Inferior parietal cortex (tissue), 1 donor: ENCODE measurements at regions not wholly inside any gene's neighbourhood (a gene's known extent, or its start where the extent isn't known, plus 50 kb on each side); places are given as distances from the start of the nearest gene placed in this dataset.

Experiments used
- DNase-seq: peaks from one replicate; pipeline ENCODE4 v3.0.0-alpha.2; 2016; ENCODE audit errors: extremely low spot score

DNA sequence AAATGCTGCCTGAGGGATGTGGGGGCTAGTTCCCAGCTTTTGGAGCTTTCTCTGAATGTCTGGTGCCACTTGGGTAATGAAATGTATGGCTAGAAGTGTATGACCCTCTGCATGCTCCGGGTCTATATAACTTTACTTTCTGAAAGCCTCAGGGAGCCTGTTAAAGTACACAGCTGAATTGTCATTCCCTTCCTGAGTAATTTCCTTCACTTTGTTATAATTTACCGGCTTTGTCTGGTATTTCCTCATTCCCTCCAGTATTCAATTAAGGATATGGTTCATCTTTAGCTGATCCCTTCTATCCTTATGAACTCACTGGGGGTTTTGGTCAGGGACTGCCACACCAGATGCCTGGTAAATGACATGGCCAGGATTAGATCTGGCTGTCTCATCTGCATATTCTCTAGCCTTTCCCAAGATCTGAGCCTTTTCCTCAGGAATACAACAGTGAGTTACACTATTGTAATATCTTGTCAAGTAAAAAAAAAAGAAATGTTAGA lies 620.3 kb downstream of the ZPLD1 start:
- no peak for DNase-seq

DNA sequence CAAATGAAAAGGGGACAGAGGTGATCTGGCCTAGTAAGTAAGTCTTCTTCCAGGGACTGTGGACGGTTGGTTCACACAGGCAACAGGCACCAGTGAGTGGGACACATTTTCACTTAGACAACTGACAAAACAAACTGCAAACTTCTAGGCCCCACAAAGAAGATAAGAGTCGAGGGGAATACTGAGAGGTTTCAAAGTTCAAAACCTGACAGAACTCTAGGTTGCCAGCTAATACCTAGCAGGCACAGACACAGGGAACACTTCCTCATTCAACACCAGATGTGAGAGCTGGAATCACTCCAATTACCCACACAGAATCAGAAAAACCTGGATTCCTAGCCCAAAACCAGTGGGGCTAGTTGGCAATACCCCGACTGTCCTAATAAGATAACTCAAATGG lies 621.7 kb downstream of the ZPLD1 start:
- DNase-seq = no peak

DNA sequence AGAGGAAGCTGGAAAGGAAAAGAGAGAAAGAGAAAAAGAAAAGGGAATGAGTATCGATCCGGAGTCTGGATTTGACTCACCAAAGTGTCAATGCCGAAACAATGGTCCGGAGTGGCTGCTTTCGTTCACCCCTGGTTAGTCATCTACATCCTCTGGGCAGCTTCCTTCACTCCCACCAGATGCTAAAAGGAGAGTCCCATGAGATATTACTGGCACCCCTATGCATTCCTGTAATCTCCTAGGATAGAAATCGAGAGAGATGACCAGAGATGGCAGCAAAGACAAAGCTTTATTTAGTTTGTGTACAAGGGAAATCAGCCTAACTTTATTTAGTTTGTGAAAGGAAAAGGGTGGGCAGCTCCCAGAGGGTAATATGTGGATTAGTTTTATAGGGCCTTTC lies 622.2 kb downstream of the ZPLD1 start:
- DNase-seq = no peak

DNA sequence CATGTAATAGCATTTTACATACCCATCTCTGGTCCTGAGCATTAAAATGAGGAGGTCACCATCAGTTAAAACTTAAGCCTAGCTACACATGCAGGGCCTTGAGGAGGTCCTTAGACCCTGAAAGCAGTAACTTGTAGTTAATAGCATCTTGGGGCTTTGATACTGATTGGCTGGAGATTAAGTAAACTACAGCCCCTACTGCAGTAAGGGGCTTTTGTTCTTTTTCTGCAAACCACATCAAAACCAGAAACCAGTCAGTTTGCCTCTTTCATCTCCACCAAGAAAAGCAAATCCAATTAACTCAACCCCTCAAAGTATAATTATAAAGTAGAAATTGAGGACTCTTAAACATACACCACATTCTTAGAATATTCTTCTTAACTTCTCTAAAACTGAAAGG lies 622.7 kb downstream of the ZPLD1 start:
- DNase-seq = no peak

DNA sequence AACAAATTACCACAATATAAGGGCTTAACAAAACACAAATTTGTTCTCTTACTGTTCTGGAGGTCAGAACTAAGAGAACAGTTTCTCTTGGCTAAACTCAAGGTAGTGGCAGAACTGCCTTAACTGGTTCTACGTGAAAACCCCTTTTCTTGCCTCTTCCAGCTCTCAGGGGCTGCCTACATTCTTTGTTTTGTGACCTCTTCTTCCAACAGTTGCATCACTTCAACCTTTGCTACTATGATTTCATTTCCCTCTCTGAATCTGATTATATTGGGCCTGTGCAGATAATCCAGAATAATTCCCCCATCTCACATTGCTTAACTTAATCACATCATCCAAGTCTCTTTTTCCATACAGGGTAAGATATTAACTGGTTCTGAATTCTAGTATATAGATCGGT lies 624.6 kb downstream of the ZPLD1 start:
- DNase-seq = no peak

DNA sequence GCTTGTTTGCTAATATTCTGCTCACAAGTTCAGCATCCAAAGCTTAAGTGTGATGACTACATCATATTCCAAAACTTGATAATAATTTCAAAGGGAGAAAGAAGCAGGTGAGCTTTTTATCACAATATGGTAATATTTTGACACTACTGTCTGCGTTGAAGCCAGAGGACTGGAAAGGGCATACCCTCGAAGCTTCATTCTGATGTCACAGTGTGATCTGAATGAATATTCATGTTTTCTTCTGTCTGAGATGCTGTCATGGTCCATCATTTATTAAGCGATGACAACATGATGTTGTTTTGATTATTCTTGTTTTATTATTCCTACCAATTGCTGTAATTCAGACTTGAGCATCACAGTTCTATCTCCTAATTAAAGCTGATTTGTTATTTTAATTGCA lies 625.4 kb downstream of the ZPLD1 start:
- no peak for DNase-seq

DNA sequence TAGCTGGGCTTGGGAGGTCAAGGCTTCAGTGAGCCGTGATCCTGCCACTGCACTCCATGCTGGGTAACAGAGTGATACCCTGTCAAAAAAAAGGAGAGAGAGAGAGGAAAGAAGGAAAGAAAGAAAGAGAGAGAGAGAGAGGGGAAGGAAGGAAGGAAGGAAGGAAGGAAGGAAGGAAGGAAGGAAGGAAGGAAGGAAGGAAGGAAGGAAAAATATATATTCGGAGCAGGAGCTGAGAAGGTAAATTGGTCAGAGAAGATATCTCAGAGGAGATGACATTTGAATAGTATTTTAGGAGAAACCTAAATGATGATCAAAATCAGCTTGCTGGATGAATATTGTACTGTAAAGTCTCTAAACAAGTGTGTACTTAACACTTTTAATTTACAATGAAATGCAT lies 633.1 kb downstream of the ZPLD1 start:
- DNase-seq = no peak

DNA sequence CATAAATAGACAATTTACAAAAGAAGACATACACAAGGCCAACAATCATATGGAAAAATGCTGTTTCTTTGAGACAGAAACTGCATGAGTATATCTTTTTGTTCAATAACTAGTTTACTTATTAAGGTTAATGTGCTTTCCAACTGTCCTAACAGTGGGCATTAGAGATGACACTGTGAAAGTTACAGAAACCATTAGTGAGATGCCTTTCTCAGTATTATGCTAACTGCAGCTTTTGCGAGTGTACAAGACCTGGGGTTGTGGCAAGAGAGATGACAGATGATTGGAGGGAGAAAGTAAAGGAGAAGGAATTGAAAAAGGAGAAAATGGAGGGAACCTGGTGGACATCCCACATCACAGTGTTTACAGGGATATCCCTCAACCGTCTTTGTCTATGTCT lies 640.5 kb downstream of the ZPLD1 start:
- no peak for DNase-seq

DNA sequence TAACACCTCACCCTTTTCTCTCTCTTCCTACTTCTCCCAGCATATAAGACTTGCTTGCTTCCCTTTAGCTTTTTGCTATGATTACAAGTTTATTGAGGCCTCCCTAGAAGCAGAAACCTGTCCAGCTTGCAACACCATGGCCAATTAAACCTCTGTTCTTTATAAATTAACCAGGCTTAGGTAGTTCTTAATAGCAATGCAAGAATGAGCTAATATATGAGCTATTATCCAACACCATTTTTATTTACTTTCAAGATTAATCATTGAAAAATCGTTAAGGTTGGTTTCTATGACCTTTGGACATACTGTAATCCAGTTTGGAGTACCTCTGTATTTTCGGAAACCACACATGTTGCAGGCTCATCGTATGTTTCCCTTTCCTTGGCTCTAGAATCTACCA lies 643.1 kb downstream of the ZPLD1 start:
- no peak for DNase-seq

DNA sequence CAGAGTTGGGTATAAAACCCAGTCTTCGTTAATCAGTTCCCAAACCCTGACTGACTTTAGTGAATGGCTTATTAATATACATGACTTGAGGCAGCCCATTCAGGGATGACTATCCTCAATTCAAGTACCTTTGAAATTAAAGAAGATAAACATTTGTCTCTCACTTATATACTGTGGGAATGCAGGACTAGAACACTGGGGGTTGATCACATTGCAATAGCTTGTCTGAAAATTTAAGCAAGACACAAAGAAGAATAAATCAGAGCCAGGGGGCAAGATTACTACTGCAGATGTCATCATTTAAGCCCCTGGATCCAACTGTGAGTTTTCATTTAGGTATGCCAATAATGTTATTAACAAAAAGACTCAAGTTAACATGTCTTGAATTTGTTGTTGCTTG lies 647.7 kb downstream of the ZPLD1 start:
- DNase-seq = no peak

DNA sequence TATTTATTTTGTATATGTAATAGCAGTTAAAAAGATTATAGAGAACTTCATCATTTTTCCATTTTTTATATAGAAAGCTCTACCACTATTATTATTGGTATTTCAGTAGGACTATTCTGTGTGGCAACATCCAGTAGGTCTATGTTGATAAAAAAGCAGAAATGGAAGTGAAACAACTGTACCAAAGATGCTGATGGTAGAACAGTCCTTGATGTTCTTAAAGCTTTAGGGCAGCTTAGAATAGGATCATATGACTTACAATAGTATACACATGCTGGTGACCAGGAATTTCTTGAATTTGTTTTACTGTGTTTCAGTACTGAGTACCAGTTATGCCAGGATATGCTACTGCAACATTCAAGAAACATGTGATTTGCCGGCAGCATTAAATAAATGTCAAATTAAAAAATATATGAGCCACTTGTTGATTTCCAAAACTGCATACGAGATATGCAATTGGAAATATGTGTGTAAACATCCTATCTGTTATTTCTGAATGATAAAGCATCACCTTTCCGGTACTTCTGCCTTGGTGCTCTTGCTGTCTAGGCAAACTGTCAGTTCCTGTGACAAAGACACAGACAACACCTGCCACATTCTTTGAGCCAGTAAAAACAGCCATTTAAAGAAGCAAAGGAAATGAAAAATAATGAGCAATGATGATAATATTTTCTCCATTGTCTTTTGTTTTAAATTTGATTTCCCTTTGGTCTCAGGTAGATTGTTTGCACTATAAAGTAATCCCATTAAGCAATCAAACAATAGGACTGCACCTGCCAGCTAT lies 649.2 kb downstream of the ZPLD1 start:
- DNase-seq = no peak

DNA sequence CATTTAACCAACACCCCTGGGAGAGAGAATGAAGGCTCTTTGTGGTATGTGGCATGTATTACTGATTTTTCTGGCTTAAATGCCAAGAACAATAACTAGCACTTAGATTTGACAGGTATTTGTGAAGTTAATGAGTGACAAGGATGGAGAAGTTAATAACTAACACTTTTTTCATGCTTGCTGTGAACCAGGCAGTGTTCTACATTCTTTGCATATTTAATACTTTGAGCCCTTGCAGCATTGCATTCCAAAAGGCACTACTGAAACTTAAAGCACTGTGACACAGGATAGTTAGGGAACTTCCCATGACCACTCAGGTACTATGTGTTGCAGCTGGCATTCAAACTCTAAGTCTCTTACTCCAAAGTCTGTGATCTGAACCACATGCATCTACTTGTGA lies 650.6 kb downstream of the ZPLD1 start:
- no peak for DNase-seq

DNA sequence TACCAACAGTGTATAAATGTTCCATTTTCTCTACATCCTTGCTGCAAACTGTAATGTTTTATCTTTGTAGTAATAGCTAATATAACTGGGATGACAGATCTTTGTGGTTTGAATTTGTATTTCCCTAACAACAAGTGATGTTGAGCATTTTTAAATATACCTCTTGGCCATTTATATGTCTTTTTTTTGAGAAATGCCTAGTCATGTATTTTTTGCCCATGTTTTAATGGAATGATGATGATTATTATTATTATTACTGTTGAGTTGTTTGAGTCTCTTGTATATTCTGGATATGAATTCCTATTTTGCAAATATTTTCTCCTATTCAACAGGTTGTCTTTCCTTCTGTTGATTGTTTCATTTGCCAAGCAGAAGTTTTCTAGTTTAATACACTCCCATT lies 654.9 kb downstream of the ZPLD1 start:
- no peak for DNase-seq

DNA sequence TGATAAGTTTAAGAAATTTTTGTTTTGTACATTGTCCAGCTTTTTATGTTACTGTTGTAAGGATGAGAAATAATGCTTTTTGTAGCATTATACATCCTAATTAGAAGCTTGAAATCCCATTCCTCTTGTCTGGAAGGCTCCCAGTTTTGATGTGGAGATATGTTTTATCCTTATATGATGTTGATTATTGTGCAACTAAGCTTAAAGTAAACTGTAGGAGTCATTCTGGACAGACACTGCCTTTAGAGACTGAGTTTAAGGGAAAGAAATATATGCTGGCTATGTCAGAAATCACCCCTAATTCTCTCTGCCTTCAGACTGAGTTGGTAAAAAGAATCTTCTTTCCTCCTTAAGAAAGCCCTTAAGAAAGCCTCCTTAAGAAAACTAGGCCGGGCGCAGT lies 670.4 kb downstream of the ZPLD1 start:
- no peak for DNase-seq

DNA sequence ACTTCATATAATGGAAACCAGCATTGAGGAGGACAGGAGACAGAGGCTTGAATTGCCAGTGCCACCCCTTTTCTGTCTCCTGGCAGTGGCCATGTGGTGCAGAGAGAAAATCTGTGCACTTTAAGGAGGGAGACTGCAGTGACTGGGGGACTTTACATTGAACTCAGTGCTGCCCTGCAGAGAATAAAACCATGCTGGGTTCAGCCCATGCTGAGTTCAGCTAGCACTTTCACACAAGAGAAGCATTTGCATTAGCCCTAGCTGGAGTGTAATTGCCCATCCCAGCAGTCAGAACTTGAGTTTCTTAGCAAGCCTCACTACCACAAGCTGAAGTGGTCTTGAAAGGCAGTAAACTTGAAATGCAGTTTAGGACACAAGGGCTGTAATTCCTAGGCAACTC lies 677.5 kb downstream of the ZPLD1 start:
- DNase-seq = no peak

DNA sequence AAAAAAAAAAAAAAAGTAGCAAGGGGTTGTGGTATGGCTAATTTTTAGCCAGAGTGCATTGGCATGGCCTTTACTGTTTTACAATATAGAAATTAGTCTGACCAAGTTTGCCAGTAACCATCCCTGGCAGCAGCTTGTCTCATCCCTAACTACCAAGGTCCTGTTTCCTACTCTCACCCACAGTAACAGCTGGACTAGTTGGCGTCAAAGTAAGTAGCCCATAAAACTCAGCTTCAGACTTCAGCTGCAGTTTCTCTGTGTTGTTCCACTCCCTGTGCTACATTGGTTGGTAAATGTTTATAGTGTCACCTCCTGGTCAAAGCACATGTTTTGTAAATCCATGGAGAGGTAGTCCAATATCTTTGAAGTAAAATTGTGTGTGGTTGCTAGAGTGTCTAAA lies 691.3 kb downstream of the ZPLD1 start:
- DNase-seq = no peak

DNA sequence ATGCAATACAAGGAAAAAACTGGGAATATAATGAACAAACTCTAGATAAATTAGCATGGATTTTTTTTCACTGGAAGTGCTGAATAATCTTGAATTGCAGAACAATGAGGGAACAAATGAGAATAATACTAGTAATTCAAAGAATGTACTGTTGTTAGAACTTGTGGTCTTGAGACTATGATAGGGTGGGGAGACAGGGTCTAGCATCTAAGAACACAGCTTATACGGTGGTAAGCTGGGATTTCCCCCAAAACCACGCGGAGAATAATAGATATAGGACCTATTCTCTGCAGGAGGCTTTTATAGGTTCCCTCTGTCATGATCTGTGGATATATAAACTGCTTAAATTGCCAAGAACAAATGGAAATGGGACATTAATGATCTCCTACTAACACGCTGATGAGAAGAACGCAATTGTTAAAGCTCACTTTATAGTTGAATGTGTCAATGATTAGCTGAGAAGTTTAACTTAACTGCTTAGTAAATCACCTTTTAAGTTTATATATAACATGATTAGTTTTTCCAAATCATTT lies 692.3 kb downstream of the ZPLD1 start:
- no peak for DNase-seq

DNA sequence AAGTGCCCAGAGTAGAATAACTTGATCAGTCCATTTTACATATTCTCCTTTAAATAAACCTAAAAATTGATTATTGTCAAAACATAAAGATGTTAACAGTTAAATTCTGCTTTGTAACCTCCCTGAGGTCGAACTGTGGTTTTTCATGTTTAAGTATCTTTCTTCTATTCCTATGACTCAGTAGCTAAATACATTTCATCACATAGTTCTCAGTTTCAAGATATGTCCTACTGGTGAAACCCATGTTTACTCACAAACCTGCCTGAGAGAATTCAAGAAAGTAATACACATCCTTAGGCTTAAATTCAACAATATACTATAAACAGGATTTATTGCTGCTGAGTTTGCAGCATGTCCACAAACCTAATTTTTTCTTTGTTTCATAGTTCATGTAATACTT lies 692.9 kb downstream of the ZPLD1 start:
- no peak for DNase-seq

DNA sequence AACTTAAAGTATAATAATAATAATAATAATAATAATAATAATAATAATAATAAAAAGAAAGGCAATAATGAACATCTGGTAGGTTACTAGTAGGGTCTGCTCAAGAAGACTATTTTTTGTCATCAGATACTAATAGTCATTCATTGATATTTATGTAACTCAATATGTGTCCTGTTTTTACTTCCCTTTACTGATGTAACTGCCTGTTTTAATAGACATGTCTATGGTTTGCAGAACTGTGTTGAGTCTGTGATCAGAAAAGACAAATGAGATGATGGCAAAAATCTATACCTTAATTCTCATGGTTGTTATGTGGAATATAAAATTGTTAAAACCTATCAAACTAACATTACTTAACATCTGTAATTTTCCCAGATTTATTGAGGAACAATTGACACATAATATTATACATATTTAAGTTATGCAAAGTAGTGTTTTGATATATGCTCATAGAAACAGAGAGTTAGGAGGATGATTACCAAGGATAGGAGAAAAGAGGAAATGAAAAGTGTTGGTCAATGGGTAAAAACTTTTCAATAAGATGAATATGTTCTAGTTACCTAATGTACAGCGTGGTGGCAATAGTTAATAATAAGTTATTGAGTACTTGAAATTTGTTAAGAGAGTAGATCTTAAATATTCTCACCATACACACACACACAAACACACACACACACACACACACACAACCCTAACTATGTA lies 699.4 kb downstream of the ZPLD1 start:
- no peak for DNase-seq

DNA sequence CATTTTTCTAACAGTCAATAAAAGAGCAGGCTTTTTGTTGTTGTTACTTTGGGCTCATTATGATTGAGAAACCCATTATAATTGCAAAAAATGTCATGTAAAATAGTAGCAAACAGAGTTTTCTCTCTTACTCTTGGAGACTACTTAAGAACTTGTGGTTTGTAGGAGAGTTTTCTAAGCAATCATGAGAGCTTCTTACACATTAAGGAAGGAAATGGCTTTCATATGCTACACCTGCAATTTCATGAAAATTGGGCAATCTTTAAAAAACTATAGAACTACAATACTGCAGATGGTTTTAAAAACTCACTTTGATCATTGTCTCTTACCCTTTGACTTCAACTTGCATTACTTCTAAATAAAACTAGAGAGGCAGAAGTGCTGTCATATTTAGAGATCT lies 701.8 kb downstream of the ZPLD1 start:
- DNase-seq = no peak

DNA sequence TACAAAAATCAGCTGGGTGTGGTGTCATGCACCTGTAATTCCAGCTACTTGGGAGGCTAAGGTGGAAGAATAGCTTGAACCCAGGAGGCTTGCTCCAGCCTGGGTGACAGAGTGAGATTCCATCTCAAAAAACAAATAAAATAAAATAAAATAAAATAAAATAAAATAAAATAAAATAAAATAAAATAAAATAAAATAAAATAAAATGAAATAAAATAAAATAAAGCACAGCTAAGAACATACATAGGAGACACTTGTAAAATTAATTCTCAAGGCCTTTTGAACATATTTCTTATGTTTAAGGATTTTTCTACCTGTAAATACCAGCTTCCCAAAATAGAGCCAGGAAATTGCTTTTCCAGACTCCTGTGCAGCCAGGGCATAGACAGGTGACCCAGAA lies 703.0 kb downstream of the ZPLD1 start:
- no peak for DNase-seq

DNA sequence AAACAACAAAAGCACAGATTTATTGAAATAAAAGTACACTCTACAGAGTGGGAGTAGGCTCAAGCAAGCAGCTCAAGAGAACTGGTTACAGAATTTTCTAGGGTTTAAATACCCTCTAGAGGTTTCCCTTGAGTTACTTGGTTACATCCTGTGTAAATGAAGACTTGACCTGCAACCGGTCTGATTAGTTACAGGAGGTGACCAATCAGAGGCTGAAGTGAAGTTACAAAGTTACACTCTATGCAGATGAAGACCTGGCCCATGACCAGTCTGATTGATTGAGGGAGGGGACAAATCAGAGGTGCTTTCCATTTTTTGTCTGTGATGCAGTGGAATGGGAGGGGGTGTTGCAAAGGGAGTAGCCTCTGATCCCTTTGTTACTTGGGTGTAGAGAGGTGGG lies 723.4 kb downstream of the ZPLD1 start:
- DNase-seq = no peak

DNA sequence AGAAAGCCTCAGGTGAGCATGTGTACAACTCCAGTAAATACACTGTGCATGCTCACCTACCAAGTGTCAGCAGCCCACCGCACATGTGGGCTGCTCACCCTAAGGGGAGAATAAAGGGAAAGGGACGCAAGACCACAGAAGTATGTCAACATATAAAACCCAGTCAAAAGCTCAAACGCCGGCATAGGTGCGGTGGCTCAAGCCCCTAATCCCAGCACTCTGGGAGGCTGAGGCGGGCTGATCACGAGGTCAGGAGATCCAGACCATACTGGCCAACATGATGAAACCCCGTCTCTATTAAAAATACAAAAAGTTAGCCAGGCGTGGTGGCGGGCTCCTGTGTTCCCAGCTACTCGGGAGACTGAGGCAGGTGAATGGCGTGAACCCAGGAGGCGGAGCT lies 732.1 kb downstream of the ZPLD1 start:
- DNase-seq = no peak
